ENCODE measurements at regions not wholly inside any gene's neighbourhood (a gene's known extent, or its start where the extent isn't known, plus 50 kb on each side); places are given as distances from the start of the nearest gene placed in this dataset.
"Not testable (repeated sequence)": the region's sequence is repeated elsewhere in the genome, so short reads cannot be mapped to it uniquely, and the experiment has no call there.

DNA sequence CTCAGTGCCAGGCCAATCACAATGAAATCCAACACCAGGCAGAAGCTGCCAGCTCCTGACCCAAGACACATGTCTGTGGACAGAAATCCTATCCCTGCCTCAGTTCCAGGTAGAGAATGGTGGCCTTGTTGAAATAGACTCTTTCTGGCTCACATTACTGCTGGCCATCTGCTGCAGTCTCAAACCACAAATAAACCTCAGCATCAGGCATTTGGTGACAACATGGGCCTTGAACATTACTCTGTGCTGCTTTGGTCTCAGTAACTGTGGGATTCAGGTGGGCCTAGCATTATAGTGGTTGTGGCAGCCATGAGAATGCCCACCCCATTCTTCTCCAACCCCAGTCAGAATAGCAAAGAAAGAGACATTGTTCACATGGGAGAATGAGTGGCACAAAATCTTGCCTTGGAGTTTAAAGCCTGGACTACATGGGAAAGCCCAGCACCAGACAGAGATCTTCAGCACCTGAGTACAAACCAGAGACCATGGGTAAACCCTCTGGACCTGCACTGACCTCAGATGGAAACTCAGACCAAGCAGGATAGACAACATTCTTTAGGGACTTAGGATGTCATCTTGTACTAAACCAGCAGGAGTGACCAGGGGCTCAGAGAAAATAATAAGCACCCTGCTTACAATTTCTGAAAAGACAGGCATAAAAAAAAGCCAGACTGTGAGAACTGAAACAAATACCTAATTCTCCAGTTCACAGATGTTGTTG, 50.4 kb upstream of the TRAM1L1 start:
- no peak for DNase-seq

DNA sequence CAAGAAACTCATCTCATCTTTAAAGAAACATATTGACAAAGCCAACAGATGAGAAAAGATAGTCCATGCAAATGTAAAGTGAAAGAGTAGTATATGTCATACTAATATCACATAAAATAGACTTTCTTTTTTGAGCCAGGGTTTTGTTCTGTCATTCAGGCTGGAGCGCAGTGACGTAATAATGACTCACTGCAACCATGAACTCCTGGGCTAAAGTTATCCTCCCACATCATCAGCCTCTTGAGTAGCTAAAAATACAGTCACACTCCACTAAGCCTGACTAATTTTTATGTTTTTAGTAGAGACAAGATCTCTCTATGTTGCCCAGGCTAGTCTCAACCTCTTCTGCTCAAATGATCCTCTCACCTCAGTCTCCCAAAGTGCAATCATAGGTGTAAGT, 51.8 kb upstream of the TRAM1L1 start:
- no peak for DNase-seq

- DNase-seq, result not testable (repeated sequence)
These were observed 53.4 kb upstream of the TRAM1L1 start for GRCh38 chr4:117138732-117139131.

DNA sequence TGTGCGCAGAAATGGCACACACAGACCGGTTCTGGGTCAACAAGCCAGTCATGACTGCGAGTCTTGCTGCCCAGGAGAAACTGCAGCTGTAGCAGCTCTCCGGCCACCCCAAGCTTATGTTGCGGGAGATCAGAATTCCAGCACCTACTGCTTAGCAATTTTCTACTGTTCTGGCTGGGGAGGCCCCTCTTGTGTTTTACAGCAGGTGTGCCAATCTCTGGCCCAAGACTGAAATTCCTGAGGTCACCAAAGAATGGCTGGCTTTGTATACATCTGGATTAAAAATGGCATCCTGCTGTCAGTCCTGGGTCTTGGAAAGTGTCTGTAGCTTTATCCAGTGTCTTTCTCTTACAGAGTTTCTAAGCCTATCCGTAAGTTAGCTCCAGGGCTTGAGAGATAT, 68.9 kb upstream of the TRAM1L1 start:
- no peak for DNase-seq

DNA sequence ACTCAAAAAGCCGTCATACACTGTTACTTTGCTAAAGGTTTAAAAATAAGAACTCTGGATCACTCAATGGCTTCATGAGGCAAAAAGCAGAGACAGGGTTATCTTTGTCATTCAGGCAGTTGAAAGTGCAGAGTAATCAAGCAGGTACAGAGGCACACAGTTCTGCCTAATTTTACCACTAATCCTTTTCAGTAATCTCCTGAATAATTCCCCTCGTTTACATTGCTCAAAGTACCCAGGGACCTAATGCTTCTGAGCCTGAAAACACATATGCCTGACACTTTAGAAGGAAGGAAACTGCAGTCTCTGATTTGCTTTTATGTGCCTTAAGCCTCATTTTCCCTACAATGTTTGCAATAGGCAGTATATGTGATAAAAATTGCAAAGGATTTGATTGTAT, 71.4 kb upstream of the TRAM1L1 start:
- no peak for DNase-seq

- no peak for DNase-seq
These were observed 72.0 kb upstream of the TRAM1L1 start for GRCh38 chr4:117157360-117157759.

- no peak for DNase-seq
These were observed 77.6 kb upstream of the TRAM1L1 start for GRCh38 chr4:117162976-117163375.

GRCh38 chr4:117164338-117164737, 79.0 kb upstream of the TRAM1L1 start:
- DNase-seq, result no peak

- not testable (repeated sequence) for DNase-seq
These were observed 90.0 kb upstream of the TRAM1L1 start for GRCh38 chr4:117175369-117175768.

GRCh38 chr4:117203231-117203630, 117.9 kb upstream of the TRAM1L1 start:
- DNase-seq, result no peak

- DNase-seq, result no peak
These were observed 125.2 kb upstream of the TRAM1L1 start for GRCh38 chr4:117210551-117210950.

DNA sequence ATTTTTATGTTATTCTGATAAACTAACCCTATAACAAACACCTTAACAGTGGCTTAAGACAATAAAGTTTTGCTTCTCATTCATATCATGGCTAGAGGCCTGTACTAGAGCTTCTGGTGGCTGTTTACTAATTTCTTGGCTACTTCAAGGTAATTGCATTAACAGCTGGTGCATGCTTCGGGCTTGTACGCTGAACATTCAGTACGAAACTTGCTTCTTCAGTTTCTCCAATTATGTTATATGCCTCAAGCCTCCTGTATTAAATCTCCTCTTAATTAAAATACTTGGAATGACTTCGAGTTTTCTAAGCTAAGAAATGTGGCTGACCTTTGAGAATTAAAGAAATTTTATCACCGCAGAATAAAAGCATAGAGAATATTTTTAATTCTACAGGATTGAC, 138.9 kb upstream of the TRAM1L1 start:
- no peak for DNase-seq

- DNase-seq, result no peak
These were observed 140.1 kb upstream of the TRAM1L1 start for GRCh38 chr4:117225471-117225870.

DNA sequence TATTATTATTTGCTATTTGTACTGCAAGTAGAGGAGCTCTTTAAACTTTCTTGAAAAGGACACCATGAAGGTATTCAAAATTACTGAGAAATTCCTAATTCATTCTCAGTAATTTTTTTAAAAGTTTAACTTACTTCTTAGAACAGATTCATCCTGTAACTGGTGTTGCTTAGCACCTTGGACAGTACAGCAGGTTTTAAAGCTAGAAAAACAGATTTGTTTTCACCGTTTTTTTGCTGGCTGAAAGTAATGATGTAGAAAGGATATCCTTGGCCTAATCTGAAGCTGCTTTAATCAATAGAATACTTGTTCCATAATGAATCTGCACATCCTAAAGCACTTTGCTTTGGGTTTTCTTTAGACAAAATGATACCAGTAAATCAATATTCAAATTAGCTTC, 142.5 kb upstream of the TRAM1L1 start:
- no peak for DNase-seq

GRCh38 chr4:117239434-117239833, 154.1 kb upstream of the TRAM1L1 start:
- no peak for DNase-seq

- DNase-seq, result no peak
These were observed 164.0 kb upstream of the TRAM1L1 start for GRCh38 chr4:117249333-117249732.

DNA sequence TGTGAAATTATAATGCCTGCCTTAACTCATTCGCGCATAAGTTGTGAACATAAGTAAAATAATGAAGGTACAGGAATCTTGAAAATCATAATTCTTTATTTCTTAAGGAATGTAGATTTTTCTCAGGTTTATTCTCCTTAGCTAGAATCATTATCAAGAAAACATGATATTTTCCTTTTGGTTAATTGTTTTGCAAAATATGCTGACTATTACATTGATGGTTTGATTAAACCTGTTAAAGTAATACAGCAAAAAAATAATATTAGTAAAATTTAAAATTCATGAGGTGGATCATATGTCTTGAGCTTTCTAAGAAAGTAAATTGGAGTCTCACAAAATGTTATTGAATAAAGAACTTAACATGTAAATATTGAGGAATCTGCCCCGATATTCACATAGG, 178.7 kb upstream of the TRAM1L1 start:
- DNase-seq, result no peak

DNA sequence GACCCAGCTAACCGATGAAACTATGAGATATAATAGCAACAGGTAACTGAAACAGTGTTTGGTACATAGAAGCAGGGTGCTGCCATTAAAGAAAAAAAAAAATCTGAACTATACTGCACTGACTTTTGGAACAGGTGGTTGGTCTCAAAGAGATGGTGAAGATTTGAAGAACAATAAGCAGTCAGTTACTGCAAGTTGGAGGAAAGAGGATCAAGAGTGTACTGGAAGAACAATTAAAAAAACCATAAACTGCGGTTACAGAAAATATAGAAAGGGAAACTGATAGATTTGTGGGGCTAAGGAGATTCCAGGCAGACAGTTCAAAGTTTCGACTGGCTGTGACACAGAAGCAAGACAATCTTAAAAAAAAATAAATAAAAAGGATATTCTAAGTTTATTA, 181.9 kb upstream of the TRAM1L1 start:
- DNase-seq, result no peak

DNA sequence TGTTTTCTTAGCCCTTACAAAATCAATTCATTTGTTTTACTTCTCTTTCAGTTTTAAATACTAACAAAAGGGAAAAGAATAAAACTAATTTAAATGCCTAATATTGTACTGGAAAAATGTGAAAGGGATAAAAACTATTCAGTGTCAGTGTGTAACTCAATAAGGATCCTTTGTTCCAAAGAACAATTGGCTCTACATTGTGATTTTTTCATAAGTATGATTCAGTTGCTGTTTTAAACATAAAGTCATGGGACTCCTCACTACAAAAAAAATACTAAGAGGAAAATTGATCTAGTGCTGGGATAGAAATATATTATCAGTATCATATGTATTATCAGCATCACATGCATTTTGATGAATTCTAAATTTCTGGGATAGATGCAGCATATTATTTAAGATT, 199.4 kb upstream of the TRAM1L1 start:
- DNase-seq, result no peak

- no peak for DNase-seq
These were observed 208.4 kb upstream of the TRAM1L1 start for GRCh38 chr4:117293784-117294183.

GRCh38 chr4:117302226-117302625, 216.8 kb upstream of the TRAM1L1 start:
- no peak for DNase-seq

- DNase-seq, result no peak
These were observed 225.8 kb upstream of the TRAM1L1 start for GRCh38 chr4:117311215-117311614.

DNA sequence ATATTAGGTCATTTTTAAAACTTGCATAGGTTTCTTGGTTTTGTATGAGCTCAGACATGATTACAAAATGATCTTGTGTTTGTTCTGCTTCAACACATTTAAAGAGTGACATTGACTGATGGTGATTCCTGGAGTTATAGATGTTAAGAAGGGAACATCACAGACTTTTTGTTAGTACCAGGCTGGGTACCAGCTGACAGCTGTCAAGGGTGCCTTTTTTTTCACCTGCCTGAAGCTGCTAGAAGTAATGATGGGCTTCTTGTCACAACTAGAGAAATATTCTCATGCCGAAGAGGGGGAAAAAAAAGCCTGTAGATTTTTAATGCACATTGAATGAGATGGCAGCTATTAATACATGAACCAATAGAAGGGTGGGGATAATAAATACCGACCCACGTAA, 226.6 kb upstream of the TRAM1L1 start:
- no peak for DNase-seq

DNA sequence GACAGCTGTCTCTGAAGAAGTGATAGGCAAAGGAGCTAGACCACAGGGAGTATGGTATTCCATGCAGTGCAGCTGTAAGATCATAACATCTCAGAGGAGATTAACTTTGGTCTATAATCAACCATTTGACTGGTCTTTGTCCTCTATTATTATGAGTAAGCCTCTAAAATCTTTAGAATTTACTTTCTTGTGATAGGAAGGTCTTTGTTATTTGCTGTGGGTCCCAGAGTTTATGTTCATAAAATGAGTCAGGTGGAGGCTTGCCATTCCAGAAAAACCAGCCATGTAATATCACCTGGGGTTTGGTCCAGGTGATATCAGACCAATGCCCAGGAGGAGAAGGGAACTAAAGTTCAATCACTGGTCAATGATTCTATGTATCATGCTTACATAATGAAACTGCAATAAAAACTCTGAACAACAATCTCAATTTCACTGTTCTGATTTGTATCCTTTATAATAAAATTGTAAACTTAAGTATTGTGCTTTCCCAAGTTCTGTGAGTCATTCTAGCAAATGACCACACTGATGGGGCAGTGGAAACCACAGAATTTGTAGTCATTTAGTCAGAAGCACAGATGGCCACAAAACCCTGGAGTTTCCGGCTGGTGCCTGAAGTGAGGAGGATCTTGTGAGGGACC, 239.6 kb upstream of the TRAM1L1 start:
- DNase-seq, result no peak

GRCh38 chr4:117326091-117326490, 240.7 kb upstream of the TRAM1L1 start:
- no peak for DNase-seq

All from NCI-H1048 (cell line).